IMR-90 (cell line): ENCODE measurements at regions not wholly inside any gene's neighbourhood (a gene's known extent, or its start where the extent isn't known, plus 50 kb on each side); places are given as distances from the start of the nearest gene placed in this dataset.

ENCODE experiments used
- BHLHE40 ChIP-seq: fragments of 150-350 bp; IDR thresholded peaks from 2 replicates; pipeline ENCODE4 v1.6.1; 2016; ENCODE audit warnings: mild to moderate bottlenecking, low read depth, low read length
- MAFK ChIP-seq: IDR thresholded peaks from 2 replicates; pipeline ENCODE4 v1.6.1; 2012; ENCODE audit warnings: low read depth, low read length, improper control_type of control experiment
- POLR2A ChIP-seq: IDR thresholded peaks from 2 replicates; pipeline ENCODE4 v1.6.1; 2012; ENCODE audit warnings: mild to moderate bottlenecking, low read depth, low read length
- RCOR1 ChIP-seq: IDR thresholded peaks from 2 replicates; pipeline ENCODE4 v1.6.1; 2012; ENCODE audit warnings: mild to moderate bottlenecking, low read length, improper control_type of control experiment; ENCODE audit not compliant: insufficient replicate concordance
- RFX5 ChIP-seq: IDR thresholded peaks from 2 replicates; pipeline ENCODE4 v1.8.0; 2012; ENCODE audit warnings: low read depth, mild to moderate bottlenecking, low read length, moderate library complexity
- SMC3 ChIP-seq: fragments of 150-350 bp; IDR thresholded peaks from 2 replicates; pipeline ENCODE4 v1.6.1; 2016; ENCODE audit warnings: low read depth, mild to moderate bottlenecking, antibody characterized with exemption, low read length, moderate library complexity
- TF ChIP-seq, protein P1 (sequence below): conservative IDR thresholded peaks from 2 replicates; pipeline ENCODE4 v1.5.1; 2012; ENCODE audit warnings: mild to moderate bottlenecking, low read depth, low read length, improper control_type of control experiment
- TF ChIP-seq, protein P2 (sequence below): fragments of 150-350 bp; IDR thresholded peaks from 2 replicates; pipeline ENCODE4 v1.6.1; 2016; ENCODE audit warnings: low read depth, mild to moderate bottlenecking, low read length, moderate library complexity, borderline replicate concordance
- TF ChIP-seq, protein P3 (sequence below): fragments of 150-350 bp; IDR thresholded peaks from 2 replicates; pipeline ENCODE4 v1.6.1; 2017; ENCODE audit warnings: mild to moderate bottlenecking, antibody characterized with exemption, low read length, low read depth

DNA sequence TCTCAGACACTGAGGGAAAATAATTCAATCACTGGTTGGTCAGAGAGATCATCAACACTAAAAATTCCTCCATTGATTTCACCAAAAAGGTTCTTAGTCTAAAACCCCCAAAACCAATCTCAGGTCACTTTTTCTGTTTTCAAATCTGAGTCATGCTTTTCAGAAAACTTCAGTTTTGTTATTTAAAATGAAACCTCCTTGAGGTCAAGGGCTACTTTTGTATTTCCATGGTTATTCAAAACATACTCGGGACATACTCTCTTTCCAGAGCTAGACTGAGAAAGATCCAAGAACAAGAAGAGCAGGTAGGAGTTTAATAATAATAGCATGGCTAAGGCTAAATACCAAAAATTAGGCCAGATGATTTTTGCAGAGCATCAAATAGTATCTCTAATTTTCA lies 152.8 kb downstream of the SDHAF3 start:
- TF ChIP-seq SMC3 (no peak), MAFK (no peak), RFX5 (no peak), POLR2A (no peak), RCOR1 (no peak), BHLHE40 (no peak)
- TF ChIP-seq, protein P1, sequence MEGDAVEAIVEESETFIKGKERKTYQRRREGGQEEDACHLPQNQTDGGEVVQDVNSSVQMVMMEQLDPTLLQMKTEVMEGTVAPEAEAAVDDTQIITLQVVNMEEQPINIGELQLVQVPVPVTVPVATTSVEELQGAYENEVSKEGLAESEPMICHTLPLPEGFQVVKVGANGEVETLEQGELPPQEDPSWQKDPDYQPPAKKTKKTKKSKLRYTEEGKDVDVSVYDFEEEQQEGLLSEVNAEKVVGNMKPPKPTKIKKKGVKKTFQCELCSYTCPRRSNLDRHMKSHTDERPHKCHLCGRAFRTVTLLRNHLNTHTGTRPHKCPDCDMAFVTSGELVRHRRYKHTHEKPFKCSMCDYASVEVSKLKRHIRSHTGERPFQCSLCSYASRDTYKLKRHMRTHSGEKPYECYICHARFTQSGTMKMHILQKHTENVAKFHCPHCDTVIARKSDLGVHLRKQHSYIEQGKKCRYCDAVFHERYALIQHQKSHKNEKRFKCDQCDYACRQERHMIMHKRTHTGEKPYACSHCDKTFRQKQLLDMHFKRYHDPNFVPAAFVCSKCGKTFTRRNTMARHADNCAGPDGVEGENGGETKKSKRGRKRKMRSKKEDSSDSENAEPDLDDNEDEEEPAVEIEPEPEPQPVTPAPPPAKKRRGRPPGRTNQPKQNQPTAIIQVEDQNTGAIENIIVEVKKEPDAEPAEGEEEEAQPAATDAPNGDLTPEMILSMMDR: no peak
- TF ChIP-seq, protein P2, sequence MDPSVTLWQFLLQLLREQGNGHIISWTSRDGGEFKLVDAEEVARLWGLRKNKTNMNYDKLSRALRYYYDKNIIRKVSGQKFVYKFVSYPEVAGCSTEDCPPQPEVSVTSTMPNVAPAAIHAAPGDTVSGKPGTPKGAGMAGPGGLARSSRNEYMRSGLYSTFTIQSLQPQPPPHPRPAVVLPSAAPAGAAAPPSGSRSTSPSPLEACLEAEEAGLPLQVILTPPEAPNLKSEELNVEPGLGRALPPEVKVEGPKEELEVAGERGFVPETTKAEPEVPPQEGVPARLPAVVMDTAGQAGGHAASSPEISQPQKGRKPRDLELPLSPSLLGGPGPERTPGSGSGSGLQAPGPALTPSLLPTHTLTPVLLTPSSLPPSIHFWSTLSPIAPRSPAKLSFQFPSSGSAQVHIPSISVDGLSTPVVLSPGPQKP: no peak
- TF ChIP-seq, protein P3, sequence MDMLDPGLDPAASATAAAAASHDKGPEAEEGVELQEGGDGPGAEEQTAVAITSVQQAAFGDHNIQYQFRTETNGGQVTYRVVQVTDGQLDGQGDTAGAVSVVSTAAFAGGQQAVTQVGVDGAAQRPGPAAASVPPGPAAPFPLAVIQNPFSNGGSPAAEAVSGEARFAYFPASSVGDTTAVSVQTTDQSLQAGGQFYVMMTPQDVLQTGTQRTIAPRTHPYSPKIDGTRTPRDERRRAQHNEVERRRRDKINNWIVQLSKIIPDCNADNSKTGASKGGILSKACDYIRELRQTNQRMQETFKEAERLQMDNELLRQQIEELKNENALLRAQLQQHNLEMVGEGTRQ: no peak
